Upper lobe of left lung (tissue), 6 donors: ENCODE measurements at regions not wholly inside any gene's neighbourhood (a gene's known extent, or its start where the extent isn't known, plus 50 kb on each side); places are given as distances from the start of the nearest gene placed in this dataset.

Experiments
- ATAC-seq, 2 donors: fragments of 200-7000 bp; cut with Tn5 transposase; one replicate each; pipeline ENCODE4 v1.9.1; 2022; ENCODE audit warnings: mild to moderate bottlenecking in 2 of 2, moderate library complexity in 2 of 2; ENCODE audit not compliant: low FRiP score in 2 of 2
- DNase-seq, 2 donors: peaks; one replicate each; pipeline ENCODE4 v3.0.0-alpha.2; 2019 to 2020
- H3K27ac ChIP-seq, 4 donors: fragments of 200-600 bp; sonication (generic); one replicate each; pipeline ENCODE4 v1.5.1; 2016 to 2019
- H3K27me3 ChIP-seq, 4 donors: fragments of 200-600 bp; sonication (generic); one replicate each; pipeline ENCODE4 v1.5.1; 2017 to 2019
- H3K36me3 ChIP-seq, 4 donors: fragments of 200-600 bp; sonication (generic); one replicate each; pipeline ENCODE4 v1.5.1; 2016 to 2019
- H3K4me1 ChIP-seq, 4 donors: fragments of 200-600 bp; sonication (generic); one replicate each; pipeline ENCODE4 v1.5.1; 2018 to 2019
- H3K4me3 ChIP-seq, 4 donors: fragments of 200-600 bp; sonication (generic); one replicate each; pipeline ENCODE4 v1.5.1; 2017 to 2019; ENCODE audit warnings: mild to moderate bottlenecking in 2 of 4, moderate library complexity in 1 of 4
- H3K9me3 ChIP-seq, 4 donors: fragments of 200-600 bp; sonication (generic); one replicate each; pipeline ENCODE4 v1.5.1; 2018 to 2019
- EP300 ChIP-seq, 4 donors: sonication (generic); formaldehyde crosslinking; IDR thresholded peaks; one replicate each; pipeline ENCODE4 v1.5.1; 2017; ENCODE audit warnings: antibody characterized with exemption in 4 of 4, control low read depth in 2 of 4
- POLR2A ChIP-seq, 4 donors: fragments of 450-650 bp; IDR thresholded peaks; one replicate each; pipeline ENCODE4 v1.5.1; 2016 to 2017; ENCODE audit warnings: antibody characterized with exemption in 4 of 4, mild to moderate bottlenecking in 2 of 4
- POLR2AphosphoS5 ChIP-seq, 2 donors: sonication (generic); formaldehyde crosslinking; IDR thresholded peaks; one replicate each; pipeline ENCODE4 v1.5.1; 2017; ENCODE audit warnings: antibody characterized with exemption in 2 of 2
- WGBS, 2 donors: methylation state at CpG; one replicate each; pipeline ENCODE4 v1.1.5; 2017 to 2018; 5-methylcytosine and 5-hydroxymethylcytosine counted together
- TF ChIP-seq, protein P1 (sequence below), 6 experiments: fragments of 450-650 bp in 4 of 6; fragments of 200-600 bp in 2 of 6; sonication (generic) in 2 of 6; IDR thresholded peaks; one replicate each; pipeline ENCODE4 v1.5.1; 2016 to 2019; ENCODE audit warnings: antibody characterized with exemption in 6 of 6
- donor health status: DM: no; HTN: no; CAD: no; lungs with moderate emphysema.
- donor health status: DM: no; HTN: yes; CAD: no; lungs with severe emphysema.

GRCh38 chr17:79243996-79244395 lies 169.4 kb downstream of the ENGASE start:
- Histone ChIP-seq H3K27ac (no peak overlapping the region), H3K9me3 (no peaks in the 10 kb centered on the region), H3K4me1 (no peaks in the 10 kb centered on the region), H3K4me3 (no peak overlapping the region), H3K36me3 (no peaks in the 10 kb centered on the region), H3K27me3 (no peaks in the 10 kb centered on the region)
- DNase-seq (no peak), ATAC-seq (no peak)
- 90 to 92% methylated on average over 7 to 8 of the region's 8 CpGs for WGBS, 2 donors
- TF ChIP-seq POLR2A (IDR thresholded peaks at IDR 0.05): no peak
- no peak for TF ChIP-seq EP300 (IDR thresholded peaks at IDR 0.05)
- TF ChIP-seq, protein P1, sequence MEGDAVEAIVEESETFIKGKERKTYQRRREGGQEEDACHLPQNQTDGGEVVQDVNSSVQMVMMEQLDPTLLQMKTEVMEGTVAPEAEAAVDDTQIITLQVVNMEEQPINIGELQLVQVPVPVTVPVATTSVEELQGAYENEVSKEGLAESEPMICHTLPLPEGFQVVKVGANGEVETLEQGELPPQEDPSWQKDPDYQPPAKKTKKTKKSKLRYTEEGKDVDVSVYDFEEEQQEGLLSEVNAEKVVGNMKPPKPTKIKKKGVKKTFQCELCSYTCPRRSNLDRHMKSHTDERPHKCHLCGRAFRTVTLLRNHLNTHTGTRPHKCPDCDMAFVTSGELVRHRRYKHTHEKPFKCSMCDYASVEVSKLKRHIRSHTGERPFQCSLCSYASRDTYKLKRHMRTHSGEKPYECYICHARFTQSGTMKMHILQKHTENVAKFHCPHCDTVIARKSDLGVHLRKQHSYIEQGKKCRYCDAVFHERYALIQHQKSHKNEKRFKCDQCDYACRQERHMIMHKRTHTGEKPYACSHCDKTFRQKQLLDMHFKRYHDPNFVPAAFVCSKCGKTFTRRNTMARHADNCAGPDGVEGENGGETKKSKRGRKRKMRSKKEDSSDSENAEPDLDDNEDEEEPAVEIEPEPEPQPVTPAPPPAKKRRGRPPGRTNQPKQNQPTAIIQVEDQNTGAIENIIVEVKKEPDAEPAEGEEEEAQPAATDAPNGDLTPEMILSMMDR (IDR thresholded peaks at IDR 0.05): no peak
- TF ChIP-seq POLR2AphosphoS5 (IDR thresholded peaks at IDR 0.05): no peak

DNA sequence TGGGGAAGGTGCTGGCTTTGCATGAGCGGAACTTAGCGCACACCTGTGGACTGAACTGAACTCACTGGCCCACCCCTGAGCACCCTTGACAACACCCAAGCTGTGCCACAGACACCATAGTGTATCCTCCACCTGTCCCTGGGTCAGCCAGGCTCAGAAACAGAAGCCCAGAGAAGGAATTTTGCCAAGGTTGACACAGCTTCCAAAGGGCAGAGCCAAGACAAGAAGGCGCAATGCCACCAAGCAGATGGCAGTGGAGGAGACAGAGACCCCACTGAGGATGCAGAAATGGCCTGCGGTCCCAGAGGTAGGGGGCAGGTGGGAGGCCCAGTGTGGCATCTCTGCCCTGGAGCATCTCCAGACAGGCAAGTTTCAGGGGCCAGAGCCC lies 169.0 kb downstream of the ENGASE start:
- DNase-seq (no peak), ATAC-seq (no peak)
- no peaks in the 10 kb centered on the region for H3K9me3 ChIP-seq
- no peak for TF ChIP-seq POLR2A (IDR thresholded peaks at IDR 0.05)
- TF ChIP-seq, protein P1 (IDR thresholded peaks at IDR 0.05): no peak
- no peak for TF ChIP-seq POLR2AphosphoS5 (IDR thresholded peaks at IDR 0.05)
- no peak for TF ChIP-seq EP300 (IDR thresholded peaks at IDR 0.05)
- H3K4me3 ChIP-seq: no peak overlapping the region
- H3K36me3 ChIP-seq: no peaks in the 10 kb centered on the region
- H3K4me1 ChIP-seq: no peaks in the 10 kb centered on the region
- WGBS, 2 donors: 98 to 100% methylated on average over 1 to 4 of the region's 4 CpGs
- no peak overlapping the region for H3K27ac ChIP-seq
- no peaks in the 10 kb centered on the region for H3K27me3 ChIP-seq

DNA sequence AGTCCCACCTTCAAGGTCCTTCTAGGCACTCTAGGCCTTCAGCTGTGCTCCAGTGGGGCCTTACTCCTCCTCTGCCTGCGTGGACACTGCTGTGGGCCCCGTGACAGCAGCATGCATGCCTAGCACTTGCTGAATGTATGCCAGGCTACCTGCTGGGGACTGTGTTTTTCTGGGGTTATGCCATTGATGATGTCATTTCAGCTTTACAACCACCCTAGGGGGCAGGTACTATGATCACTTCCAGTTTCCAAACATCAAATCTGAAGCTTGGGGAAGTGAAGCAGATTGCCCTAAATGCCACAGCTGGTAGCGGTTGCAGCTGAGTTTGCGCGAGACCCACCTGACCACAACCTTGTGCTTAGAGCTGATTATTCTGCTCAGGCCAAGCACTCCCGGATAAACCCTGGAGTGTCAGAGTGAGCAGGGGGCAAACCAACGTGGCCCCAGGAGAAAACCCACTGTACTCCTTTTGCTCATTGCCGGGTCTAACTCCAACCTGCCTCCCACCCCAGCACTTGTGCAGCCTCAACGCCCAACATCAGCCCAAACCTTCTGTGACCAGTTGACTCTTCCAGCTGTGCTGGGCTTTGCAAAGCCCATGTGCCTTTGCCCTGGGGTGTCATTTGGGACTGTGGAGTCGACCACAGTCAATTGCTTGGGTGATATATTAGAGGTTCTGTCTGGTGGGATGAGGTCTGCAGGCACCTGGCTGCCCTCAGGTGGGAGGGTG lies 168.4 kb downstream of the ENGASE start:
- WGBS, 2 donors: 52 to 80% methylated on average over 5 to 10 of the region's 10 CpGs
- H3K4me3 ChIP-seq: no peak overlapping the region
- H3K27me3 ChIP-seq: no peaks in the 10 kb centered on the region
- no peak for DNase-seq
- no peak overlapping the region for H3K27ac ChIP-seq
- TF ChIP-seq, protein P1 (IDR thresholded peaks at IDR 0.05): no peak
- TF ChIP-seq EP300 (IDR thresholded peaks at IDR 0.05) (no peak), POLR2A (IDR thresholded peaks at IDR 0.05) (no peak), POLR2AphosphoS5 (IDR thresholded peaks at IDR 0.05) (no peak)
- no peak for ATAC-seq
- H3K9me3 ChIP-seq: no peaks in the 10 kb centered on the region
- no peaks in the 10 kb centered on the region for H3K4me1 ChIP-seq
- no peaks in the 10 kb centered on the region for H3K36me3 ChIP-seq

DNA sequence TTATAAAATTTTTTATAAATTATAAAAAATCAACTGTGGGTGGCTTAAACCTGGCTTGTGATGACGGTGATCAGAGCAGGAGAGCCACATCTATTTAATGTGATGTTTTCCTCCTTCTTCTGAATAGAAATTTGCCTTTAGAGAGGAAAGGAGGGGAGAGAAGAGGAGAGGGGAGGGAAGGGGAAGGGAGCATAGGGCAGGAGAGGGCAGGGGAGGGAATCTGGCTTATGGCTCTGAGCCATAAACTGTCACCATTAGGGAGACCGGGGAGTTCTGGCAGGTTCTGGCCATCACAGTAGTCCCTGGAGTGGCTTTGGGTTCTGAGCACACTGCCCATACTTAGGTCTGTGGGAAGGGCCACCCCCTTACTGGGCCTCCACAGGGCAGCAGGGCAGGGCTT lies 167.8 kb downstream of the ENGASE start:
- Histone ChIP-seq H3K36me3 (no peaks in the 10 kb centered on the region), H3K4me3 (no peak overlapping the region), H3K27ac (no peak overlapping the region), H3K4me1 (no peaks in the 10 kb centered on the region), H3K27me3 (no peaks in the 10 kb centered on the region), H3K9me3 (no peaks in the 10 kb centered on the region)
- ATAC-seq: no peak
- 65 to 68% methylated on average over 2 of the region's 2 CpGs for WGBS, 2 donors
- no peak for TF ChIP-seq EP300 (IDR thresholded peaks at IDR 0.05)
- no peak for TF ChIP-seq POLR2A (IDR thresholded peaks at IDR 0.05)
- TF ChIP-seq POLR2AphosphoS5 (IDR thresholded peaks at IDR 0.05): no peak
- TF ChIP-seq, protein P1 (IDR thresholded peaks at IDR 0.05): no peak
- DNase-seq: no peak

GRCh38 chr17:79241616-79242015 lies 167.0 kb downstream of the ENGASE start:
- DNase-seq: no peak
- WGBS, 2 donors: 78 to 91% methylated on average over 5 of the region's 5 CpGs
- TF ChIP-seq, protein P1 (IDR thresholded peaks at IDR 0.05): no peak
- TF ChIP-seq EP300 (IDR thresholded peaks at IDR 0.05): no peak
- no peak for TF ChIP-seq POLR2AphosphoS5 (IDR thresholded peaks at IDR 0.05)
- TF ChIP-seq POLR2A (IDR thresholded peaks at IDR 0.05): no peak
- no peak overlapping the region for H3K4me3 ChIP-seq
- ATAC-seq: no peak
- no peak overlapping the region for H3K27ac ChIP-seq
- no peaks in the 10 kb centered on the region for H3K27me3 ChIP-seq
- no peaks in the 10 kb centered on the region for H3K36me3 ChIP-seq
- no peaks in the 10 kb centered on the region for H3K4me1 ChIP-seq
- H3K9me3 ChIP-seq: no peaks in the 10 kb centered on the region
